GM18502 (cell line): ENCODE measurements at regions not wholly inside any gene's neighbourhood (a gene's known extent, or its start where the extent isn't known, plus 50 kb on each side); places are given as distances from the start of the nearest gene placed in this dataset.

Source experiments
- ATAC-seq: cut with Tn5 transposase; IDR thresholded peaks from one replicate; pipeline ENCODE4 v1.9.1; 2021; ENCODE audit warnings: mild to moderate bottlenecking; ENCODE audit not compliant: unreplicated experiment, poor library complexity

- ATAC-seq, result no peak
Observed at GRCh38 chr2:57534358-57534757, 512.2 kb upstream of the VRK2 start.

DNA sequence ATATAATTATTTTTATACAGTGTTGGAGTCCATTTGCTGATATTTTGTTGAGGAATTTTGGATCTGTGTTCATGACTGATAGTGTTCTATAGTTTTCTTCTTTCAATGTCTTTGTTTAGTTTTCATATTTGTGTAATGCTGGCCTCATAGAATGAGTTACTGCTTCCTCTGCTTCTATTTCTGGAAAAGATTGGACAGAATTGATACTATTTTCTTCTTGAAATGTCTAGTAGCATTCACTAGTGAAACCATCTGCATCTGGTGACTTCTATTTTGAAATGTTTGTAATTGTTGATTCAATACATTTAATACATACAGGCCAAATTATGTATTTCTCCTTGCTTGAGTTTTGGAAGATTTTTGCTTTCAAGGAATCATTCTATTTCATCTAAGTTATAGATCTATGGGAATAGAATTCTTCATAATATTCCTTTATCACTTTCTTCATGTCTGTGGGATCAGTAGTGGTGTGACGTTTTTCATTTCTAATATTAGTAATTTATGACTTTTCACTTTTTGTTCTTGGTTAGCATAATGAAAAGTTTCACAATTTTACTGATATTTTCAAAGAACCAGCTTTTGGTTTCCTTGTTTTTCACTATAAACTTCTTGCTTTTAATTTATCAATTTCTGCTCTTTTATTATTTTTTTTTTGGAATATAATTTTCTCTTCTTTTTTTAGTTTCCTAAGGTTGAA, 509.9 kb upstream of the VRK2 start:
- ATAC-seq, result peak; percentile 61

- ATAC-seq, result no peak
Observed at GRCh38 chr2:57539761-57540160, 506.8 kb upstream of the VRK2 start.

GRCh38 chr2:57542081-57542480, 504.5 kb upstream of the VRK2 start:
- no peak for ATAC-seq

DNA sequence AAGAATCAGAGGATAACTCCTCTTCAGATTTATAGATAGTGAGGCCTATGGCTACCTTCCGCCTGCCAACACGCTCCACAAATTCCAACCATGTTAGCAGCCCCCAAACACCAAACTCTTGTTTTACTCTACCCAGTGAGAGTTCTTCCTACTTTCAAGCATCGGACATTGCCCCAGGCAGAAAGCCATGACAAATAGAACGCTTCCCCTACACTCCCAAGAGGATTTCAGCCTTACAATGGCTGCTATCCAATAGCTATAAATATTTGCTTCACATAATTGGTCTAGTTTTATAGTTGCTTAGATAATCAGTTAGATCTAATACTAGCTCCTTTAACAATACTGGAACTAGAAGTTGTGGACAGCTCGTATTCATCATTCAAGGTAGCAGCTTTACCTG, 503.4 kb upstream of the VRK2 start:
- no peak for ATAC-seq

DNA sequence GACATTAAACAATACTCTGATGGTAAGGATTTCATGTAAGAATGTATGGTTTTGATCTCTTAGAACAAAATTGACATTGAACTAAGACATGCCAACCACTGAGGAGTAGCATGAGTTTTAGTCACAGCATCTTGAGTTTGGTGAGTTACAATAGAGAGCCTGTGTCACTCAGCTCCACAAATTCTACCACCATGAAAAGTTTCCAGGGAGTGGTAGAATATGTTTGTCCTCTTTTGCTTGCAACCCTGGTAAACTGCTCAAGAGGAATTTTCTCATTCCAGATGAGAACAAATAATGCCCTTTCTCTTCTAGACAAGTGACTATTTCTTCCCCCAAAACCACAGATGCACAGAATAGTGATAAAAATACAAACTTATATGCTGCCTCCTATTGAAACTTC, 502.0 kb upstream of the VRK2 start:
- no peak for ATAC-seq

- ATAC-seq, result no peak
Observed at GRCh38 chr2:57546478-57546877, 500.1 kb upstream of the VRK2 start.

DNA sequence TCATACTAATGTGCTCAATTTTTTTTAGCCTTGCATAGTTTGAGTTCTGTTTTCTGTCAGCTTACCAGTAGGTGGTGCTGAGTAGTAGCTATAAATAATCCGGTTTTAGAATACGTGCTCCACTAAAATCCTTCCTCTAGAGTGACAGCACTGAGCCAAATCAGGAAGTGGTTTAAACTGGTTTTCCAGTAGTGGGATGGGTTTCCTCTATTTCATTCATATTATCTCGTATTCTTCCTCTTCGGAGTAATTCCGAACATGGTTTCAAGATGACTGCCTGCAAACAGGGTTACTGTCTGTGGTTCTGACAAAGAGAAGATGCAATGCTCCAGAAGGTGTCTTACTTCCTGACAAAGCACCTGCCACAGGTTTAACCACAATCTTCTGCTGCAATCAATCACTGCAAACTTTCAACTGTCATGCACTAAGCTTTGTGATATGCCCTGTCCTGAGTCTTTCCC, 496.9 kb upstream of the VRK2 start:
- ATAC-seq, result peak; percentile 78

DNA sequence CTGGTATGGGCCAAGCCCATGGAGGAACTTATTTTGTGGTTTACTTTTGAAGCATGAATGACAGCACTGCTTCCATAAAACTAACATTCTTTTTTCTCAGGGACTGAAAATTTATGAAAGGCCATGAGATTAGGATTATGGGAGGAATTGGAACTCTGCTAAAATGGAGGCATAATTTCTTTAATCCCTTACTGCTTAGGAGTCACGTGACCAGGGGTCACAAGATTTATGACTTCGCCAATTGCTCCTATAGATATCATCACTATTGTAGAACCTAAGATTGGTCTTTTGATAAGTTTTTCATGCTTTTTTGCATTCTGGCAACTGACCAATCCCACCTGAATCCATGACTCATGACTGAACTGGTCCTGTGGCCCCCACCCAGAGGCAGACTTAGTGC, 495.7 kb upstream of the VRK2 start:
- no peak for ATAC-seq

DNA sequence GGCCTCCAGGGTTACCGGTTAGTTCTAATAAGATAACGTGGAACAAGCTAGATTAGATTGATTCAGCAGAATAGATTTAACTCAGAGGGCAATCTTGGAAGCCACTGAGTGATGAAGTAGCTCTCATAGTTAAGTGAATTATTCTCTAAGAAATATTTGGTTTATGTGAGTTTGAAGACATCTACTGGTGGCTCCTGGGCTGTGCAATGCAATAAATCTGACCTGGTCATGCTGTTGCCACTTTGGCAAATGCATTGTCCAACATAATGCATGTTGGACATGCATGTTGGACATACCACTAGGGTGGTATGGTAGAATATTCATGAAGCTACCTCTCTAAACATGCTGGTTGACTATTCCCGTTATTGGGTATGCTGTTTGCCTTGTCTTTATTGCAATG, 493.7 kb upstream of the VRK2 start:
- ATAC-seq, result no peak

- no peak for ATAC-seq
Observed at GRCh38 chr2:57554348-57554747, 492.3 kb upstream of the VRK2 start.

- ATAC-seq, result no peak
Observed at GRCh38 chr2:57558312-57558711, 488.3 kb upstream of the VRK2 start.

DNA sequence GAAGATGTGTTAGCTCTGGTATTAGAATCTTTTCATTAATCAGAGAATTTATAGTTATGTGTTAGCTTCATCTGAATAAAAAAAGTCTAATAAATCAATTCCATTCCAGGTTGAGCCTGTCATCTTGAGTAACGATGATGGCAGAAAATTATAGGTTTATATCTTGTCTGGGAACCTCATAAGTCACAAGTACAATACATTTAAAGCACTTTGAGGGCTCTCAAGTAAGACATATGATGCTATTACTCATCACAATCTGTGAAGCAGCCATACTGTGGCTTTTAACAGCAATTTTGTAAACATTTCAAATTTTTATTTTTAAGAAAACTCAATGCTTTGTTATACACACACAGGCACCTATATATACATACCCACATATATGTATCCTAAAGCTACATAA, 484.1 kb upstream of the VRK2 start:
- ATAC-seq, result no peak

DNA sequence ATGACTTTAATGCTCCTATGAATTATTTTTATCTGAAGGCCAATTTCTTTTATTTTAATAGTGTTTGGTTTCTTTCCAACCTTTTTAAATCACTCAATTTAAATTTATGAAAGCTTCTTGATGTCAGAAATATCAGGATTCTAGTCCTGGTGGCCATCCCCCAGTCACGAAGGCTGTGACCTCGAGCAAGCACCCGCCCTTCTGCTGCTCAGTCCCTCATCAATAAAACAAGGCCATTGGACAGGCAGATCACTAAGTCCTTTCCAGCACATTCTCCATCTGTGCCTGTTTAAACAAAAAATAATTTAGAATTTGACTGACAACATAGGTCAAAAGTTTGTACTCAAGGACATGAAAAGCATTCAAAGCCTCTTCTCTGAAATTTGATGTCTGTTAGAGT, 483.6 kb upstream of the VRK2 start:
- no peak for ATAC-seq

- no peak for ATAC-seq
Observed at GRCh38 chr2:57567245-57567644, 479.4 kb upstream of the VRK2 start.

DNA sequence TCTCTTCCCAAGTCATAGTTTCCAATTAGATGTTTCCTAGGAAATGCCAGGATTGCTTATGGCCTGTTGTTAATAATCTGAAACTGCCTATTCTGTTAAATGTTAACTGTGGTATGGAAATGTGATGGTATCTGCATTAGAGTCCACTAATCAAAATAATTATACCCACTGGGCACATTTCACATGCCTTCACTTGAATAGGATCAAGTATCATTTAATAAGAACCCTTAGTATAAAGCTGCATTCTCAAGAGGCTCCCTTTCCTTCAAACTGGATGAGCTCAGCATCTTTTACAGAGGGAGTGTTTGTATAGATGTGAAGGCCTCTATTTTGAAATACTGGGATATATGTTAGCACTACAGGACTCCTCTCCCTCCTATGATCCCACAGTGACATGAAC, 477.2 kb upstream of the VRK2 start:
- no peak for ATAC-seq

DNA sequence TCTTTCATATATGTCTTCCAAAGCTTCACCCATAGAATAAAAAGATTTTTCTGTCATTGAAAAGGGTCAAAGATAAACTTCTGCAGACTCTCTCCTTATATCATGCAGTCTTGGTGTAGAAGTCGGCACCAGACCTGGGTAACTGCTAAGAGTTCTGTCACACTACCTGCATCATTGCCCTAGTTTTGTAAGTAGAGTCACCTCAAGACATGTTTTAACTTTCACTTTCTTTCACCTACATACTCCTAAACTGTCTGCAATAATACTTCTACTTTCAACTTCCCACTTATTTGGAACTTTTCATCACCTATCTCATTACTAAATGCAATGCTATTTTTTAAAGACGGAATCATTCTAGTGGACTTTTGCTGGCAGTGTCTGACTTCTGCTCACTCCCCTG, 475.6 kb upstream of the VRK2 start:
- ATAC-seq, result no peak

DNA sequence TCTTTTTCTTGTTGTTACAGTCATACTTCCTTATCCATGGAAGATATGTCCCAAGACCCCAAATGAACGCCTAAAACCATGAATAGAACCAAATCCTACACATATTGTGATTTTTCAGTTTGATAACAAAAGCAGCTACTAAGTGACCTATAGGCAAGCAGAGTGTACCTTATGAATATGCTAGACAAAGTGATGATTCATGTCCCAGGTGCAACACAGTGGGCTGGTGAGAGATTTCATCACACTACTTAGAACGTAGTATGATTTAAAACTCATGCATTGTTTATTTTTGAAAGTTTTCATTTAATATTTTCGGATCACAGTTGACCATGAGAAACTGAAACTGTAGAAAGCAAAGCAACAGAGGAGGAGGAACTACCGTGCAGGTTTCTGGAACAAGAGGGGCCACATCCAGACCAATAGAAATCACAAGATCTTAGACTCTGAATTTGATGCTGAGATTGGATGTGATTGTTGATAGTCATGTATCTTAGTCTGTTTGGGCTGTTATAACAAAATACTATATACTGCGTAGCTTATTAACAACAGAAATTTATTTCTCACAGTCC, 470.8 kb upstream of the VRK2 start:
- ATAC-seq, result no peak

DNA sequence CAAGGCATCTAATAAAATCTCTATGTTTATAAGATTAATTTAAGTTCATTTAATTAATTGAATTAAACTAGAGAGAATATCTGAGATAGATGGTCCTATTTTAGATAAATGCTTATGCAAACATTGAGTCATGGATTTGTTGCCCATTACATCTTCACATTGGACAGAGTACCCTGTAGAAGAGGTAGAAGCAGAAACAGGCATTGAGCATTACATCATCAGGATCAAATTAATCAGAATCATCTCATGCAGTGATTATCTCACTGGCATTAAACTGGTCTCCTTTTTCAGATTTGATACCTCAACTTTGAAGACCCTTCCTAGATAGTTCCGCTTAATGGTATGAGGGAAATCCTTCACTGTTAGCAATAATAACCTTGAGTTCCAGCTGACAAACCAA, 469.6 kb upstream of the VRK2 start:
- no peak for ATAC-seq

DNA sequence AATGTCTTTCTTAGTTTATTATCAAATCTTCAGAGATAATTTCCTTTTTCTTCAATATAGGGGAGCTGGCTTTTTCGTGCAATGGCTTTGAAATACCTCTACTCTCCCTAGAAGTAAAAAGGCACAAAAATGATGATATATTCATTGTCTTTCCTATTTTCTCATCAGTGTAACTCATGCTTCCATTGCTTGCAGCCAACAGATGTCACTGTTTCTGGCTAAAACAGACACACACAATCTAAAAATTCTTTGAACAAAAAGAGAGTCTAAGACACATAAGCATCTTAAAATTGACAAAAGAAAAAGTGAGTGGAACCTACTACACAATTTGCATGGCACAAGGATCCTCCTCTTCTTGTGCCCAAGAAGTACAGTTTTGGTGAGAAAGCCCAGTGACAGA, 448.7 kb upstream of the VRK2 start:
- no peak for ATAC-seq

GRCh38 chr2:57598551-57598950, 448.1 kb upstream of the VRK2 start:
- no peak for ATAC-seq

GRCh38 chr2:57602733-57603132, 443.9 kb upstream of the VRK2 start:
- no peak for ATAC-seq
